ENCODE measurements at regions not wholly inside any gene's neighbourhood (a gene's known extent, or its start where the extent isn't known, plus 50 kb on each side); places are given as distances from the start of the nearest gene placed in this dataset.

- Mint-ChIP-seq H3K36me3 (ENCODE audit: insufficient read depth in 2 of 2) (no peaks in the 10 kb centered on the region), H3K4me3 (no peak overlapping the region), H3K27ac (no peak overlapping the region), H3K4me1 (ENCODE audit: low read depth) (no peaks in the 10 kb centered on the region), H3K27me3 (ENCODE audit: low read depth) (no peaks in the 10 kb centered on the region), H3K9me3 (peaks cover 0 to 8% of the 10 kb centered on the region in 2 donors)
- ATAC-seq (replicated peaks in 1 of 2) (no peak), DNase-seq (no peak)
These were observed 223.1 kb downstream of the CALCRL start for GRCh38 chr2:187224989-187225388.

- Mint-ChIP-seq H3K36me3 (ENCODE audit: insufficient read depth in 2 of 2) (no peaks in the 10 kb centered on the region), H3K9me3 (peaks cover 0 to 8% of the 10 kb centered on the region in 2 donors), H3K27me3 (ENCODE audit: low read depth) (no peaks in the 10 kb centered on the region), H3K27ac (no peak overlapping the region), H3K4me3 (no peak overlapping the region), H3K4me1 (ENCODE audit: low read depth) (no peaks in the 10 kb centered on the region)
- DNase-seq: no peak
- ATAC-seq (replicated peaks in 1 of 2): no peak
These were observed 228.0 kb downstream of the CALCRL start for GRCh38 chr2:187220071-187220470.

GRCh38 chr2:187215532-187216240 lies 232.4 kb downstream of the CALCRL start:
- H3K4me1 Mint-ChIP-seq (ENCODE audit: low read depth): no peaks in the 10 kb centered on the region
- H3K9me3 Mint-ChIP-seq: peaks cover 0 to 3% of the 10 kb centered on the region in 2 donors
- H3K27ac Mint-ChIP-seq: no peak overlapping the region
- DNase-seq (no peak), ATAC-seq (replicated peaks in 1 of 2) (no peak)
- no peak overlapping the region for H3K4me3 Mint-ChIP-seq
- H3K36me3 Mint-ChIP-seq (ENCODE audit: insufficient read depth in 2 of 2): no peaks in the 10 kb centered on the region
- no peaks in the 10 kb centered on the region for H3K27me3 Mint-ChIP-seq (ENCODE audit: low read depth)

- peaks cover 0 to 2% of the 10 kb centered on the region in 2 donors for H3K36me3 Mint-ChIP-seq (ENCODE audit: insufficient read depth in 2 of 2)
These were observed 233.7 kb downstream of the CALCRL start for GRCh38 chr2:187214306-187214705.

GRCh38 chr2:187213798-187214197 lies 234.3 kb downstream of the CALCRL start:
- Mint-ChIP-seq H3K4me1 (ENCODE audit: low read depth) (no peaks in the 10 kb centered on the region), H3K27me3 (ENCODE audit: low read depth) (no peaks in the 10 kb centered on the region), H3K4me3 (no peak overlapping the region), H3K9me3 (peaks cover 0 to 7% of the 10 kb centered on the region in 2 donors), H3K36me3 (ENCODE audit: insufficient read depth in 2 of 2) (peaks cover 0 to 2% of the 10 kb centered on the region in 2 donors), H3K27ac (no peak overlapping the region)
- DNase-seq (no peak), ATAC-seq (replicated peaks in 1 of 2) (no peak)

More at GRCh38 chr2:187214306-187214705, 233.7 kb downstream of the CALCRL start:
- Mint-ChIP-seq H3K4me1 (ENCODE audit: low read depth) (no peaks in the 10 kb centered on the region), H3K27me3 (ENCODE audit: low read depth) (no peaks in the 10 kb centered on the region), H3K27ac (no peak overlapping the region), H3K9me3 (peaks cover 0 to 4% of the 10 kb centered on the region in 2 donors), H3K4me3 (no peak overlapping the region)
- DNase-seq: no peak
- ATAC-seq (replicated peaks in 1 of 2): no peak

- no peak for DNase-seq
- H3K36me3 Mint-ChIP-seq (ENCODE audit: insufficient read depth in 2 of 2): peaks cover 0 to 2% of the 10 kb centered on the region in 2 donors
- H3K9me3 Mint-ChIP-seq: peaks cover 0 to 7% of the 10 kb centered on the region in 2 donors
- H3K4me3 Mint-ChIP-seq: no peak overlapping the region
- no peak for ATAC-seq (replicated peaks in 1 of 2)
- no peaks in the 10 kb centered on the region for H3K27me3 Mint-ChIP-seq (ENCODE audit: low read depth)
- no peaks in the 10 kb centered on the region for H3K4me1 Mint-ChIP-seq (ENCODE audit: low read depth)
- H3K27ac Mint-ChIP-seq: no peak overlapping the region
These were observed 237.3 kb downstream of the CALCRL start for GRCh38 chr2:187210726-187211125.

GRCh38 chr2:187208199-187208785 lies 239.8 kb downstream of the CALCRL start:
- Mint-ChIP-seq H3K9me3 (peaks cover 1 to 7% of the 10 kb centered on the region in 2 donors), H3K36me3 (ENCODE audit: insufficient read depth in 2 of 2) (peaks cover 0 to 2% of the 10 kb centered on the region in 2 donors)

GRCh38 chr2:187207126-187207525 lies 240.9 kb downstream of the CALCRL start:
- Mint-ChIP-seq H3K4me1 (ENCODE audit: low read depth) (no peaks in the 10 kb centered on the region), H3K4me3 (no peak overlapping the region), H3K36me3 (ENCODE audit: insufficient read depth in 2 of 2) (peaks cover 0 to 2% of the 10 kb centered on the region in 2 donors), H3K9me3 (peaks cover 1 to 9% of the 10 kb centered on the region in 2 donors), H3K27me3 (ENCODE audit: low read depth) (no peaks in the 10 kb centered on the region), H3K27ac (no peak overlapping the region)
- ATAC-seq (replicated peaks in 1 of 2): no peak
- no peak for DNase-seq

More at GRCh38 chr2:187208199-187208785, 239.8 kb downstream of the CALCRL start:
- H3K4me3 Mint-ChIP-seq: no peak overlapping the region
- H3K27ac Mint-ChIP-seq: no peak overlapping the region
- no peaks in the 10 kb centered on the region for H3K27me3 Mint-ChIP-seq (ENCODE audit: low read depth)
- DNase-seq (no peak), ATAC-seq (replicated peaks in 1 of 2) (no peak)
- H3K4me1 Mint-ChIP-seq (ENCODE audit: low read depth): no peaks in the 10 kb centered on the region

GRCh38 chr2:187206471-187206870 lies 241.6 kb downstream of the CALCRL start:
- Mint-ChIP-seq H3K27me3 (ENCODE audit: low read depth) (no peaks in the 10 kb centered on the region), H3K36me3 (ENCODE audit: insufficient read depth in 2 of 2) (peaks cover 0 to 2% of the 10 kb centered on the region in 2 donors), H3K4me3 (no peak overlapping the region), H3K4me1 (ENCODE audit: low read depth) (no peaks in the 10 kb centered on the region), H3K9me3 (peaks cover 1 to 6% of the 10 kb centered on the region in 2 donors), H3K27ac (no peak overlapping the region)
- DNase-seq: no peak
- no peak for ATAC-seq (replicated peaks in 1 of 2)

- DNase-seq: no peak
- H3K27me3 Mint-ChIP-seq (ENCODE audit: low read depth): no peaks in the 10 kb centered on the region
- ATAC-seq (replicated peaks in 1 of 2): no peak
- H3K9me3 Mint-ChIP-seq: peaks cover 1 to 8% of the 10 kb centered on the region in 2 donors
- H3K36me3 Mint-ChIP-seq (ENCODE audit: insufficient read depth in 2 of 2): peaks cover 0 to 2% of the 10 kb centered on the region in 2 donors
- H3K4me3 Mint-ChIP-seq: no peak overlapping the region
- no peaks in the 10 kb centered on the region for H3K4me1 Mint-ChIP-seq (ENCODE audit: low read depth)
- H3K27ac Mint-ChIP-seq: no peak overlapping the region
These were observed 242.0 kb downstream of the CALCRL start for GRCh38 chr2:187206071-187206470.

- no peak overlapping the region for H3K27ac Mint-ChIP-seq
- H3K36me3 Mint-ChIP-seq (ENCODE audit: insufficient read depth in 2 of 2): no peaks in the 10 kb centered on the region
- no peak overlapping the region for H3K4me3 Mint-ChIP-seq
These were observed 249.9 kb downstream of the CALCRL start for GRCh38 chr2:187198136-187198535.

GRCh38 chr2:187194049-187194448 lies 254.0 kb downstream of the CALCRL start:
- Mint-ChIP-seq H3K4me3 (no peak overlapping the region), H3K36me3 (ENCODE audit: insufficient read depth in 2 of 2) (no peaks in the 10 kb centered on the region), H3K27me3 (ENCODE audit: low read depth) (no peaks in the 10 kb centered on the region), H3K27ac (no peak overlapping the region), H3K4me1 (ENCODE audit: low read depth) (no peaks in the 10 kb centered on the region), H3K9me3 (peaks cover 0 to under 1% of the 10 kb centered on the region in 2 donors)
- ATAC-seq (replicated peaks in 1 of 2) (no peak), DNase-seq (no peak)

More at GRCh38 chr2:187198136-187198535, 249.9 kb downstream of the CALCRL start:
- DNase-seq (no peak), ATAC-seq (replicated peaks in 1 of 2) (no peak)
- Mint-ChIP-seq H3K9me3 (peaks cover 0 to 6% of the 10 kb centered on the region in 2 donors), H3K4me1 (ENCODE audit: low read depth) (no peaks in the 10 kb centered on the region), H3K27me3 (ENCODE audit: low read depth) (no peaks in the 10 kb centered on the region)

- DNase-seq (no peak), ATAC-seq (replicated peaks in 1 of 2) (no peak)
- Mint-ChIP-seq H3K9me3 (peaks cover 0 to 2% of the 10 kb centered on the region in 2 donors), H3K27ac (no peak overlapping the region), H3K4me1 (ENCODE audit: low read depth) (no peaks in the 10 kb centered on the region), H3K27me3 (ENCODE audit: low read depth) (no peaks in the 10 kb centered on the region), H3K36me3 (ENCODE audit: insufficient read depth in 2 of 2) (no peaks in the 10 kb centered on the region), H3K4me3 (no peak overlapping the region)
These were observed 259.0 kb downstream of the CALCRL start for GRCh38 chr2:187188783-187189631.
